Stomach (tissue), 4 donors: ENCODE measurements at regions not wholly inside any gene's neighbourhood (a gene's known extent, or its start where the extent isn't known, plus 50 kb on each side); places are given as distances from the start of the nearest gene placed in this dataset.

ENCODE experiments used
- EP300 ChIP-seq: sonication (generic); formaldehyde crosslinking; IDR thresholded peaks from one replicate; pipeline ENCODE4 v1.6.1; 2017; ENCODE audit warnings: antibody characterized with exemption
- TF ChIP-seq, protein P1 (sequence below), 7 experiments: fragments of 450-650 bp in 4 of 7; fragments of 200-600 bp in 3 of 7; sonication (generic) in 3 of 7; IDR thresholded peaks; one replicate each; pipeline ENCODE4 v1.5.1; 2016 to 2019; ENCODE audit warnings: antibody characterized with exemption in 7 of 7, control low read depth in 2 of 7, mild to moderate bottlenecking in 1 of 7

DNA sequence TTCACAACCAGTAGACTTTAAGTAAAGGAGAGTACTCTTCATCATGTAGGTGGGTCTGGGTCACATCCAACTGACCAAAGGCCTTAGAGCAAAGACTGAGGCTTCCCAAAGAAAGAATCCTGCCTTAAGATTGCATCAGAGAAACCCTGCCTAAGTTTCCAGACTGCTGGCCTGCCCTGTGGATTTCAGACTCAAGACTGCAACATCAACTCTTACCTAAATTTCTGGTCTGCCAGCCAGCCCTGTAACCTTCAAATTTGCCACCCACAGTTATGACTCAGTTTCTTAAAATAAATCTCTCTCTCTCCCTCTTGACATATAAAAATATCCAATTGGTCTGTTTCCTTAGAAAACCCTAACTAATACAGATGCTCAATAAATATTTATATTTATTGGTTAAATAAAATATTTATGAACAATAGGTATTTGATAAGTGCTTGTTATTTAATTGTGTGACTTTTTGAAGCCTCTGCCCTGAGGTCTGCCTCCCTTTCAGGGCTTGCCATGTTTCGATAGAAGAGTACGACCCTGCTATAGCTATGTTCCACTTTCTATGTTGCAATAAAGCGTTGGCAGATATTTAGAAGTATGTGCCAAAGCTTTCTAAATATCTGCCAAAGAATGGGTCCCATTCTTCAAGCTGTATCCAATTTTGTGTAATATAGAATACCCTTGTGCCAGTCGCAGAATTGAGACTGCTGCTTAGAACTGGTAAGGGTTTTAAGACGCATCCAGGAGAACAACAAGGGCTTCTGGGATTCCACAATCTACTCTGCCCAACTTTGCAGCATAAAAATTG is 65.7 kb downstream of the TMEM30B start:
- no peak for TF ChIP-seq EP300
- TF ChIP-seq, protein P1, sequence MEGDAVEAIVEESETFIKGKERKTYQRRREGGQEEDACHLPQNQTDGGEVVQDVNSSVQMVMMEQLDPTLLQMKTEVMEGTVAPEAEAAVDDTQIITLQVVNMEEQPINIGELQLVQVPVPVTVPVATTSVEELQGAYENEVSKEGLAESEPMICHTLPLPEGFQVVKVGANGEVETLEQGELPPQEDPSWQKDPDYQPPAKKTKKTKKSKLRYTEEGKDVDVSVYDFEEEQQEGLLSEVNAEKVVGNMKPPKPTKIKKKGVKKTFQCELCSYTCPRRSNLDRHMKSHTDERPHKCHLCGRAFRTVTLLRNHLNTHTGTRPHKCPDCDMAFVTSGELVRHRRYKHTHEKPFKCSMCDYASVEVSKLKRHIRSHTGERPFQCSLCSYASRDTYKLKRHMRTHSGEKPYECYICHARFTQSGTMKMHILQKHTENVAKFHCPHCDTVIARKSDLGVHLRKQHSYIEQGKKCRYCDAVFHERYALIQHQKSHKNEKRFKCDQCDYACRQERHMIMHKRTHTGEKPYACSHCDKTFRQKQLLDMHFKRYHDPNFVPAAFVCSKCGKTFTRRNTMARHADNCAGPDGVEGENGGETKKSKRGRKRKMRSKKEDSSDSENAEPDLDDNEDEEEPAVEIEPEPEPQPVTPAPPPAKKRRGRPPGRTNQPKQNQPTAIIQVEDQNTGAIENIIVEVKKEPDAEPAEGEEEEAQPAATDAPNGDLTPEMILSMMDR (IDR thresholded peaks at IDR 0.05), result no peak
